HEK293T (cell line): ENCODE measurements at regions not wholly inside any gene's neighbourhood (a gene's known extent, or its start where the extent isn't known, plus 50 kb on each side); places are given as distances from the start of the nearest gene placed in this dataset.

Experiments
- ELF4 ChIP-seq: fragments of 450-650 bp; IDR thresholded peaks from 2 replicates; pipeline ENCODE4 v1.6.1; 2017; ENCODE audit warnings: antibody characterized with exemption
- FOXA1 ChIP-seq: fragments of 450-650 bp; IDR thresholded peaks from 2 replicates; pipeline ENCODE4 v1.6.1; 2016; ENCODE audit warnings: mild to moderate bottlenecking
- HDGF ChIP-seq: fragments of 450-650 bp; IDR thresholded peaks from 2 replicates; pipeline ENCODE4 v1.6.1; 2017; ENCODE audit warnings: antibody characterized with exemption, borderline replicate concordance
- SUZ12 ChIP-seq: fragments of 450-650 bp; IDR thresholded peaks from 2 replicates; pipeline ENCODE4 v1.6.1; 2016; ENCODE audit warnings: mild to moderate bottlenecking

GRCh38 chr2:8080063-8080462 lies 601.8 kb upstream of the ID2 start:
- TF ChIP-seq HDGF (no peak), FOXA1 (no peak), SUZ12 (no peak), ELF4 (no peak)
